Caco-2 (cell line): ENCODE measurements at regions not wholly inside any gene's neighbourhood (a gene's known extent, or its start where the extent isn't known, plus 50 kb on each side); places are given as distances from the start of the nearest gene placed in this dataset.
A peak's percentile ranks its signal among the peaks of the same experiment; 100 is the strongest.
"Not testable (repeated sequence)": the region's sequence is repeated elsewhere in the genome, so short reads cannot be mapped to it uniquely, and the experiment has no call there.

ENCODE experiments used
- BruUV-seq: library from RNA; stranded (reverse); fragments of 400-500 nt; replicated peaks from 2 replicates; lab custom pipeline; 2021; lab: Mats Ljungman, UMichigan
- CTCF ChIA-PET: fragments of 300-600 bp; sonication (Branson Sonifier 250); formaldehyde crosslinking; loops from one replicate; lab custom pipeline; 2022; ENCODE audit warnings: antibody characterized with exemption; lab: Charles Lee
- POLR2A ChIA-PET: fragments of 300-600 bp; sonication (Branson Sonifier 250); formaldehyde crosslinking; loops from one replicate; lab custom pipeline; 2022; ENCODE audit warnings: antibody characterized with exemption; lab: Charles Lee
- DNase-seq, 2 experiments: peaks; one replicate each; pipeline versions ENCODE4 v3.0.0 to v3.0.0-alpha.2; 2020 to 2022
- H3K27me3 ChIP-seq: replicated peaks from 2 replicates; pipeline ENCODE4 v1.6.0; 2011; ENCODE audit warnings: low read length; ENCODE audit not compliant: control insufficient read depth, insufficient read depth
- H3K36me3 ChIP-seq: 2 replicates; pipeline ENCODE4 v1.5.1; 2011; ENCODE audit warnings: low read length; ENCODE audit not compliant: control insufficient read depth, insufficient read depth
- H3K4me1 ChIP-seq: fragments of 250-450 bp; sonication (Bioruptor Pico); 2 replicates; pipeline ENCODE4 v1.5.1; 2020; ENCODE audit warnings: mild to moderate bottlenecking
- H3K4me3 ChIP-seq: 2 replicates; pipeline ENCODE4 v1.5.1; 2011; ENCODE audit warnings: low read depth, mild to moderate bottlenecking, control low read depth, low read length
- H3K9me3 ChIP-seq: fragments of 250-450 bp; sonication (Bioruptor Pico); 2 replicates; pipeline ENCODE4 v1.5.1; 2020; ENCODE audit warnings: mild to moderate bottlenecking, moderate library complexity
- H3K27ac Mint-ChIP-seq: one replicate; pipeline ENCODE4 v1.8.0; 2022; ENCODE audit warnings: mixed read lengths; ENCODE audit not compliant: unreplicated experiment
- H3K27me3 Mint-ChIP-seq: one replicate; pipeline ENCODE4 v1.8.0; 2022; ENCODE audit warnings: mixed read lengths; ENCODE audit not compliant: insufficient read depth, unreplicated experiment
- H3K36me3 Mint-ChIP-seq: one replicate; pipeline ENCODE4 v1.8.0; 2022; ENCODE audit warnings: mild to moderate bottlenecking, mixed read lengths; ENCODE audit not compliant: insufficient read depth, unreplicated experiment
- H3K4me1 Mint-ChIP-seq: one replicate; pipeline ENCODE4 v1.8.0; 2022; ENCODE audit warnings: low read depth, mixed read lengths; ENCODE audit not compliant: unreplicated experiment
- H3K4me3 Mint-ChIP-seq: one replicate; pipeline ENCODE4 v1.8.0; 2022; ENCODE audit warnings: mild to moderate bottlenecking, moderate library complexity, mixed read lengths; ENCODE audit not compliant: unreplicated experiment
- H3K9me3 Mint-ChIP-seq: one replicate; pipeline ENCODE4 v1.8.0; 2022; ENCODE audit warnings: mixed read lengths; ENCODE audit not compliant: unreplicated experiment
- intact Hi-C: fragments of 100-400 bp; cut with micrococcal nuclease; formaldehyde crosslinking; loops from one replicate; pipeline ENCODE4 v1.10.0; 2022; ENCODE audit not compliant: unreplicated experiment
- TF ChIP-seq, protein P1 (sequence below), 2 experiments: fragments of 200-600 bp in 1 of 2; IDR thresholded peaks; 1 replicate in 1 of 2; 2 replicates in 1 of 2; pipeline versions ENCODE4 v1.5.1 to v1.8.0; 2011 to 2022; ENCODE audit warnings: antibody characterized with exemption in 1 of 2, control low read depth in 1 of 2, inconsistent platforms in 1 of 2, low read depth in 1 of 2, low read length in 1 of 2, mild to moderate bottlenecking in 1 of 2, moderate library complexity in 1 of 2; ENCODE audit not compliant: insufficient read depth in 1 of 2, severe bottlenecking in 1 of 2, unreplicated experiment in 1 of 2

DNA sequence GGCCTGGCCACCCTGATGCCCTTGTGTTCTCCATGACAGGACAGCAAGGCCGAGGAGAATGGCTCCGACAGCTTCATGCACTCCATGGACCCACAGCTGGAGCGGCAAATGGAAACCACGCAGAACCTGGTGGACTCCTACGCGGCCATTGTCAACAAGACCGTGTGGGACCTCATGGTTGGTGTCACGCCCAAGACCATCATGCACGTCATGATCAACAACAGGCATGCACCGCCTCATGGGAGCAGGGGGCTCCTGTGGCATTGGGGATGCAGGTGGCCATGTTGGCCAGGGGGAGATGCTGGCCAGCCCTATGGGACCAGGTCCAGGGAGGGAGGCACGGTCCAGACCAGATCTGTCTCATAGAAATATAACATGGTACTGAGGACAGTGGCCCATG is 62.9 kb downstream of the GOLGA8B start:
- POLR2A ChIA-PET: no interaction called here
- no peaks in the 10 kb centered on the region for H3K4me1 Mint-ChIP-seq

GRCh38 chr15:34520010-34520409 is 63.4 kb downstream of the GOLGA8B start:
- H3K9me3 Mint-ChIP-seq, H3K36me3 Mint-ChIP-seq, H3K4me1 ChIP-seq, H3K27me3 Mint-ChIP-seq, H3K36me3 ChIP-seq, H3K4me3 ChIP-seq, POLR2A ChIA-PET, H3K27me3 ChIP-seq, H3K27ac Mint-ChIP-seq, CTCF ChIA-PET, intact Hi-C loops, H3K4me3 Mint-ChIP-seq, DNase-seq, H3K4me1 Mint-ChIP-seq, H3K9me3 ChIP-seq, BruUV-seq: not testable (repeated sequence)

More for the DNA sequence above, 62.9 kb downstream of the GOLGA8B start:
- no TSS peak for BruUV-seq
- intact Hi-C loops: no loop called here
- Mint-ChIP-seq H3K36me3 (no peaks in the 10 kb centered on the region), H3K27me3 (peaks cover 2% of the 10 kb centered on the region), H3K9me3 (no peaks in the 10 kb centered on the region), H3K4me3 (no peak overlapping the region), H3K27ac (no peak overlapping the region)
- CTCF ChIA-PET: no interaction called here
- Histone ChIP-seq H3K4me3 (no peak overlapping the region), H3K36me3 (no peaks in the 10 kb centered on the region), H3K9me3 (no peaks in the 10 kb centered on the region), H3K27me3 (no peaks in the 10 kb centered on the region), H3K4me1 (no peaks in the 10 kb centered on the region)
- no peak for DNase-seq
- TF ChIP-seq, protein P1, sequence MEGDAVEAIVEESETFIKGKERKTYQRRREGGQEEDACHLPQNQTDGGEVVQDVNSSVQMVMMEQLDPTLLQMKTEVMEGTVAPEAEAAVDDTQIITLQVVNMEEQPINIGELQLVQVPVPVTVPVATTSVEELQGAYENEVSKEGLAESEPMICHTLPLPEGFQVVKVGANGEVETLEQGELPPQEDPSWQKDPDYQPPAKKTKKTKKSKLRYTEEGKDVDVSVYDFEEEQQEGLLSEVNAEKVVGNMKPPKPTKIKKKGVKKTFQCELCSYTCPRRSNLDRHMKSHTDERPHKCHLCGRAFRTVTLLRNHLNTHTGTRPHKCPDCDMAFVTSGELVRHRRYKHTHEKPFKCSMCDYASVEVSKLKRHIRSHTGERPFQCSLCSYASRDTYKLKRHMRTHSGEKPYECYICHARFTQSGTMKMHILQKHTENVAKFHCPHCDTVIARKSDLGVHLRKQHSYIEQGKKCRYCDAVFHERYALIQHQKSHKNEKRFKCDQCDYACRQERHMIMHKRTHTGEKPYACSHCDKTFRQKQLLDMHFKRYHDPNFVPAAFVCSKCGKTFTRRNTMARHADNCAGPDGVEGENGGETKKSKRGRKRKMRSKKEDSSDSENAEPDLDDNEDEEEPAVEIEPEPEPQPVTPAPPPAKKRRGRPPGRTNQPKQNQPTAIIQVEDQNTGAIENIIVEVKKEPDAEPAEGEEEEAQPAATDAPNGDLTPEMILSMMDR (IDR thresholded peaks at IDR 0.05; ENCODE audit: insufficient read depth in 1 of 2, low read depth in 1 of 2, low read length in 1 of 2, severe bottlenecking in 1 of 2, unreplicated experiment in 1 of 2): no peak

DNA sequence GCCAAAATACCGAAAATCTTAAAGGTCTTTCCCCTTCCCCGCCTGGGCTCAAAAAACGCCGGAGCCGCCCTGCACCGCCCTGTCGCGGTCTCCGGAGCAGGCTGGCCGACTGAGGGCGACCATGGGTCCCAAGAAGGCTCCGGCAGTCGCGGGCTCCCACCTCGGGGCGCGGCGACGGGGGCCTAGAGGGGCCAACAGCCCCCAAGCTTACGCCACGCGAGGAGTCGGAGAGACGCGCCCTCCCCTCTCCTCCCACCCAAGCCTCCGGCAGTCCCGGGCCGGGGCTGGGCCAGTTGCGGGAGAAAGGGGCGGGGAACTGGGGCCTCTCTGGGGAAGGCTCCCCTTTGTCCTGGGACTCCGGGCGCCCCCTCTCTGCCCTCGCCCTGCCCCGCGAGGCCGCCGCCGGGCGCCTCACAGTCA is 69.2 kb downstream of the GOLGA8B start:
- Histone ChIP-seq H3K4me3 (peak overlapping the region; percentile 46), H3K27me3 (no peaks in the 10 kb centered on the region; the same call in 1 of the 2 replicates), H3K4me1 (no peaks in the 10 kb centered on the region), H3K36me3 (no peaks in the 10 kb centered on the region), H3K9me3 (no peaks in the 10 kb centered on the region)
- H3K4me3 Mint-ChIP-seq: peak overlapping the region; percentile 100
- H3K36me3 Mint-ChIP-seq: no peaks in the 10 kb centered on the region
- peaks cover 7% of the 10 kb centered on the region for H3K4me1 Mint-ChIP-seq
- intact Hi-C loops: no loop called here
- TF ChIP-seq, protein P1 (IDR thresholded peaks at IDR 0.05; ENCODE audit: insufficient read depth in 1 of 2, low read depth in 1 of 2, low read length in 1 of 2, severe bottlenecking in 1 of 2, unreplicated experiment in 1 of 2): no peak
- DNase-seq: peak in 1 of 2 experiments; percentile 37
- BruUV-seq: no TSS peak
- ChIA-PET POLR2A (no interaction called here), CTCF (interaction anchor here (1.0 kb wide), 1 partner anchor 74 kb away, joined by 3 read pairs; no protein-coding TSS in a partner anchor)
- H3K27me3 Mint-ChIP-seq: peaks cover 17% of the 10 kb centered on the region
- H3K9me3 Mint-ChIP-seq: no peaks in the 10 kb centered on the region
- H3K27ac Mint-ChIP-seq: no peak overlapping the region

DNA sequence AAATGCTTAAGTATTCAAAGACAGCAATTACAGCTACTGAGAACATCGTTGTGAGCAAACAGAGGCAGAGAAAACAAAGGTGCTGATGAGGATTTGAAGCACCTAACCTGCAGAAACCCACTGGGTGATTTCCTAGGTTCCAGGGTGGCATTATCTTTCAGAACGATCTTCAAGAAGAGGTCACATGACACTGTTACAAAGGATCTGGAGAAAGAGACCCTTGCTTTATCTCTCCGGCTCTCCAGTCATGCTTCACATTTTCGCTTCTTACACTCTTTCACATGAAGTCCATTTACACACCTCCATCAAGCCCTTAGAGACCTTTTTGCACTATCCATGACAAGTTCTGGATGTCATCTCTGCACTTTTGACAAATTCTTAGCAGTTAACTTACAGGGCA is 70.8 kb downstream of the GOLGA8B start:
- Mint-ChIP-seq H3K36me3 (no peaks in the 10 kb centered on the region), H3K27me3 (peaks cover 17% of the 10 kb centered on the region), H3K4me1 (peaks cover 7% of the 10 kb centered on the region), H3K4me3 (peak overlapping the region; percentile 100), H3K27ac (no peak overlapping the region), H3K9me3 (no peaks in the 10 kb centered on the region)
- ChIA-PET CTCF (no interaction called here), POLR2A (no interaction called here)
- no peak for DNase-seq
- intact Hi-C loops: no loop called here
- H3K4me1 ChIP-seq: no peaks in the 10 kb centered on the region
- no peaks in the 10 kb centered on the region for H3K36me3 ChIP-seq
- H3K9me3 ChIP-seq: no peaks in the 10 kb centered on the region
- no peak overlapping the region for H3K4me3 ChIP-seq
- no TSS peak for BruUV-seq
- no peaks in the 10 kb centered on the region; the same call in 1 of the 2 replicates for H3K27me3 ChIP-seq
- TF ChIP-seq, protein P1 (IDR thresholded peaks at IDR 0.05; ENCODE audit: insufficient read depth in 1 of 2, low read depth in 1 of 2, low read length in 1 of 2, severe bottlenecking in 1 of 2, unreplicated experiment in 1 of 2): no peak
